NCI-H128 (cell line): ENCODE measurements at regions not wholly inside any gene's neighbourhood (a gene's known extent, or its start where the extent isn't known, plus 50 kb on each side); places are given as distances from the start of the nearest gene placed in this dataset.

Experiments used
- DNase-seq: peaks from one replicate; lab custom pipeline; 2025; ENCODE audit not compliant: unreplicated experiment; lab: John Stamatoyannopoulos, UW

- no peak for DNase-seq
These were observed 933.6 kb downstream of the EFNA5 start for GRCh38 chr5:106737111-106737510.

GRCh38 chr5:106732624-106733023 is 938.1 kb downstream of the EFNA5 start:
- no peak for DNase-seq

DNA sequence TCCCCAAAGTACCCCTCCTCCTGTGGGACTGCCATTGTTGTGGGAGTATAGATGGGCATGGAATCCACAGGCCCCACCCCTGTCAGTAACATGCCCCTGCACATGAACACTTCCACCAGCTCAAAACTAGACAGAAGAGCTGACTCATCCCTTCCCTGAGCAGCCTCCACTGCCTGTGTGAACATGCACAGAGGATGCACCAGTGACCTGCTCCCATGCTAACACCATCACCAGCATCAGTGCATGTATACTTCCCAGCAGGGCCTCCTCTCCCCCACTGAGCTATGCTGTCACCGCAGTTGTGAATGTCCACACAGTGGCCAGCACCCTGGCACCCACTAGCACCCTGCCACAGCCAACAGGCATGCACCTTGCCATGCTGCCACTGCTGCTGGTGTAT is 939.8 kb downstream of the EFNA5 start:
- DNase-seq, result no peak

GRCh38 chr5:106730506-106730905 is 940.2 kb downstream of the EFNA5 start:
- no peak for DNase-seq

GRCh38 chr5:106728208-106728607 is 942.5 kb downstream of the EFNA5 start:
- DNase-seq, result no peak

DNA sequence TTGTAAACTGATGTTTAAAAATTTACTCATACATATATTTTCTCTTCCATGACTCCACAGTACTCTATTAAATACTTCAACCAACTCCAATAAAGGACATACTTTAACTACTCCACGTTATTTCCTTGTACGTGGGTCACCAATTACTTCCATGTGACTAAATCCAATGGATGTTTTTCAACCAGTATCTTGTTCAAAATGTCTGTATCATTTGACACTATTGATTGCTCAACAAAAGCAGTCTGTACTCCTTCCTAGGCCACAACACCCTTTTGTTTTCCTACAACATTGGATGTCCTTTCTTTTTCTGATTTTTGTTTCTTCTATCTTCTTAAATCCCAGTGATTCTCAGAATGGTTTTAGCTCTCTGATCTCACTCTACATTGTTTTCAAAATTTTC is 943.7 kb downstream of the EFNA5 start:
- DNase-seq, result no peak

DNA sequence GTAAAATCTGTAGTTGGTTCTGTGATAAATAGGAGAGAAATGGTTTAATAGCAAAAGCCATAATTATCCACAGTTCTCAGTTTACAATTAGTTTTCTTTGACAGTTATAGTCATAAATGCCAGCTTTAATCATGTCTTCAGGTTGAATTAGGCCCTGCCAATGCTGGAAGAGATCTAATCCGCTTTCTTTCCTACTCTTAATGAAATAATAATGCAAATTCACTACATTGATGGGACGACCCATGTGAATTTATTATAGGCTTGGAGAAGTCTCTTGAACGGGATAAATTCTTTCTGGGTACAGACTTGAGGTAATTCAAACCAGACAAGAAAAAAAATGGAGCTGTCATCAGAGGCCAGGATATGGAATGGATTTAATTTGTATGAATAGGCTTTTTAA is 950.4 kb downstream of the EFNA5 start:
- no peak for DNase-seq

DNA sequence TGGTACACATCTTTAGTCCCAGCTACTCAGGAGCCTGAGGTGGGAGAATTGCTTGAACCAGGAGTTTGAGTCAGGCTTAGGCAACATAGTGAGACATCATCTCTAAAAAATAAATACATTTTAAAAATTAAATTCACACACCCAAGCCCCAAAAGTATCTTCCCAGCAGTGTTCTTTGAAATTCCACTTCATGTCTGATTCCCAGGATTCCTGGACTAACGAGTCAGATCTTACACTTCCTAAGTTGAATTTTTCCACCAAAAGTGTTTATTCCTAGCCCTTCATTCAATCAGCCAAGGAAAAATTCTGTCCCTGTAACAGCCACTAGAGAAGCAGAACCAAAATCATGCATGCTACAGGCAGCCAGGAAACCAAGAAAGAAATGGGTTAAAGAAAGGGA is 970.9 kb downstream of the EFNA5 start:
- no peak for DNase-seq

GRCh38 chr5:106699198-106699597 is 971.5 kb downstream of the EFNA5 start:
- DNase-seq, result no peak

DNA sequence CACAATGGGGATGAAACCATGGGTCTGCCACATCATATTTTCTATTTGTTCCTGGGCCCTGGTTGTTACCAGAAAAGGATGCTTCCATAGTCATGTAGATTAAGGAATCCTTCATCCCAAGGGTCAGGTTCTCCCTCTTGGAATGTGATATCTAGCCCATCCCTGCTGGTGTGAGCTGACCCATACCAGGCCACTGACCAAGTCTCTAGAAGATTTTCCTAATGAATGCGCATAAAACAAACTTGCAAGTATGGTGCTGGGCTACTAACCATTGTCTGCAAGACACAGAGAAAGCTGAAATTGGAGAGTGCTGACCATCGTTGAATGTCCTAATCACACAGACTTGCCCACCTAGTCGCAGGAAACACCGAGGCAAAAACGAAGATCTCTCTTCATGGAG is 972.6 kb downstream of the EFNA5 start:
- no peak for DNase-seq

GRCh38 chr5:106691701-106692100 is 979.0 kb downstream of the EFNA5 start:
- DNase-seq, result no peak

DNA sequence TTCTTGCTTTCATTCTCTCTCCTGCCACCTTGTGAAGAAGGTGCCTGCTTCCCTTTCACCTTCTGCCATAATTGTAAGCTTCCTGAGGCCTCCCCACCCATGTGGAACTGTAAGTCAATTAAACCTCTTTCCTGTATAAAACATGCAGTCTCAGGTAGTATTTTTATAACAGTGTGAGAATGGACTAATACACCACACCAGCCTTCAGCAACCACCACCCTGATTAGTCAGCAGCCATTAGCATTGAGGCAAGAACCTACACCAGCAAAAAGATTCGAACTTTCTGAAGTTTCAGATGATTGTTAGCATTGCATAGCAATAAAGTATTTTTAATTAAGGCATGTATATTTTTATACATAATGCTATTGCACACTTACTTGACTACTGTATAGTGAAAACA is 980.2 kb downstream of the EFNA5 start:
- DNase-seq, result no peak

DNA sequence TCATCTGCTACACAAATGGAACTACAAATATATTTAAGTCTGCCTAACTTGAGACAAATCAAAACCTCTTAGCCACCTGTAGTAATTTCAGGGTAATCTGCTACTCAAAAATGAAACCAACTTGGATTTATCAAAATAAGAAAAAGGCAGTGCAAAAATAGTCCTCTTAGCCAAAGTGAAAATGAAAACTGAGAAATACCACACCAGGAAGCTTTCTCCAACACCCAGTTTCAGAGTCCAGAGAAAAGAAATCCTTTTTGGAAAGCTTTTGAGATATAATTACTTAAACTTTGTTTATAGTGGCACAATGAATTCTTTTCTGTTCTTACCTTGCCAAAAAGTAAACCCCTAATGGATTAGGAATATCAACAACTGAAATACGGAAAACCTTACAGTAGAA is 990.4 kb downstream of the EFNA5 start:
- no peak for DNase-seq

DNA sequence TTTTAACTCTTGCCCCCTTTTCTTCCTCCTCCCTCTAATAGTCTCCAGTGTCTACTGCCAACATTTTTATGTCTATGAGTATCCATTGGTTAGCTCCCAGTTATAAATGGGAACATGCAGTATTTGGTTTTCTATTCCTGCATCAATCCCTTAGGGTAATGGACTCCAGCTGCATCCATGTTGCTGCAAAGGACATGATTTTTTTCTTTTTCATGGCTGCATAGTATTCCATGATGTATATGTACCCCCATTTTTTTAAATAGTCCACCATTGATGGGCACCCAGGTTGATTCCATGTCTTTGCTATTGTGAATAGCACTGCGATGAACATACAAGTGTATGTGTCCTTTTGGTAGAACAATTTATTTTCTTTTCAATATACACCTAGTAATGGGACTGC is 993.7 kb downstream of the EFNA5 start:
- no peak for DNase-seq

GRCh38 chr5:106675687-106676086 is 995.0 kb downstream of the EFNA5 start:
- no peak for DNase-seq

DNA sequence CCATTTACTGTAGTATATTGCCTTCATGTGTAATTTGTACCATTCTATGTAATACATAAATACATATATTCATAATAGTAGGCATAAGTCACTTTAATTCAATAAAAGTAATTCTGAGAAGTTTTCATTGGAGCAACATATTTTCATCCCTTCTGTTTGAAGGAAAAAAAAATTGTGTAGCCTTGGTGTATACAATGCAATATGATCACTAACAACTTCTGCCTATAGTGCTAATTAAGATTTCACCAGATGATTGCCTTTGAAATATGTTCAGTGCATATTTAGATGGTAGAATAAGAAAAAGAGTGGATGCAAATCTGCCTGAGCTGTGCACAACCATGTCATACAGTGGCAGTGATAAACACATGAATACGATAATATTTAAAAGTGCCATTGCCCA is 996.8 kb downstream of the EFNA5 start:
- DNase-seq, result no peak

GRCh38 chr5:106661866-106662265 is 1008.9 kb downstream of the EFNA5 start:
- no peak for DNase-seq

- no peak for DNase-seq
These were observed 1010.1 kb downstream of the EFNA5 start for GRCh38 chr5:106660681-106661080.

DNA sequence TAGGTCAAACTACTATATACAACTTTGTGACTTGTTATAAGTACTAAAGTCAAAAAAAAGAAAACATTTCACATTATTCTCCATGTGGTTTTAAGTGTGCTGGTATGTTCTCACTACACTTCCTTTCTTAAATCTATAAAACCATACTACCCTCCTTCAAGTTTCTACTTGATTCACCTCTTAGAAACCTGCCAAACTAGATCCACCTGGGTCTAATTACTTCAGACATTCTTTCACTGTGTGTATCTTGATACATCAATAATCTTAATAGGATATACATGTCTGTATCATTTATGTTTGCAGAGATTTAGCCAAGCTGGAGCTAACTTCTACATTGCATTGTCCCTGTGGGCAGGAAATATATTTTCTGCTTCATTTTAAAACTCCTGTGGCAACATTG is 1012.6 kb downstream of the EFNA5 start:
- no peak for DNase-seq

- no peak for DNase-seq
These were observed 1013.9 kb downstream of the EFNA5 start for GRCh38 chr5:106656821-106657220.

DNA sequence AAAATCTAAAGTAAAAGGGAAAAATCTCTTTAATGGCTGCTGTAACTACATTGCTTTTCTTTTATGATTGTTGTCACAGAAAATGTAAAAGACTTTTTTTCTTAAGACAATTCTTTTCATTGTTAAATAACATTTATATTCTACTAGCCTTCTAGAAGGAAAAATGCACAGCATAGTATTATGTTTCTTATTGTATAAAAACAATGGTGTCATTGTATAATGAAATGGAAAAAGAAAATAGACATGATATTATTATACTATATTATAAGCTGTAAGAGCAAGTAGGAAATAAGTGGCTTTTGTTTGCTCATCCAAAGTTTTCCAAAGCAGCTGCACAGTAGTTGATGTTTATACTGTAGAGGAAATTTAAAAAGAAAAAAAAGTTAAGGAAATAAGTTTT is 1021.7 kb downstream of the EFNA5 start:
- DNase-seq, result no peak

- no peak for DNase-seq
These were observed 1022.3 kb downstream of the EFNA5 start for GRCh38 chr5:106648401-106648800.

GRCh38 chr5:106646106-106646505 is 1024.6 kb downstream of the EFNA5 start:
- no peak for DNase-seq

DNA sequence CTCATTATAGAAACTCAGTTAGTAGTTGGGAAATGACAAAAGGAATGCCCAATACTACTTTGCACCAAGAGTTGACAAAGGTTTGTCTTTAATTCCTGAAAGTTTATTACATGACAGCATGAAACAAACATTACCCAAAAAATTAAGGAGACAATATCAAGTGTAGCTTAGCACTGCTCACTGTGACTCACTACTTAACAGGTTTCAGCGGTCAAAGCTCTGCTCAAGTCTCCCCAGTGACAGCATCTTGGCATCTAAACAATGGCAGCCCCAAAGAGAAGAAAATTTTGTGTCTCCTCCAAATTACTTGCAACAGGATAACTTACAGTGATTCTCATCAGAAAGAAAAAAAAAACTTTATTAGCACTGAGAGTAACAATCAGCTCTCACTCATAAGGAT is 1030.2 kb downstream of the EFNA5 start:
- DNase-seq, result no peak
